ENCODE measurements at regions not wholly inside any gene's neighbourhood (a gene's known extent, or its start where the extent isn't known, plus 50 kb on each side); places are given as distances from the start of the nearest gene placed in this dataset.

- TF ChIP-seq POLR2A (IDR thresholded peaks at IDR 0.05; ENCODE audit: low read depth, low read length), result no peak
- TF ChIP-seq TAF1 (IDR thresholded peaks at IDR 0.05; ENCODE audit: borderline replicate concordance, low read depth, low read length), result no peak
Measured at GRCh38 chr18:24582771-24583170, 122.3 kb downstream of the HRH4 start.
